Neural cell (in vitro differentiated cells): ENCODE measurements at regions not wholly inside any gene's neighbourhood (a gene's known extent, or its start where the extent isn't known, plus 50 kb on each side); places are given as distances from the start of the nearest gene placed in this dataset.

Source experiments
- H2AFZ ChIP-seq: fragments of 200-600, 300-800 bp; sonication (generic), shearing (Covaris generic); 2 replicates; pipeline ENCODE4 v1.6.0; 2014; ENCODE audit warnings: low read depth, mild to moderate bottlenecking, antibody characterized with exemption, low read length, moderate library complexity
- H3F3A ChIP-seq: fragments of 200-600 bp; shearing (Covaris generic); 2 replicates; pipeline ENCODE4 v1.6.1; 2016; ENCODE audit warnings: mild to moderate bottlenecking, moderate library complexity, mixed read lengths, antibody characterized with exemption, low read length; ENCODE audit not compliant: insufficient read depth, poor library complexity, severe bottlenecking
- H3K27ac ChIP-seq: fragments of 200-600, 300-800 bp; sonication (generic), shearing (Covaris generic); 2 replicates; pipeline ENCODE4 v1.5.1; 2014; ENCODE audit warnings: mild to moderate bottlenecking, low read length, moderate library complexity
- H3K27me3 ChIP-seq: fragments of 300-800, 200-600 bp; sonication (generic), shearing (Covaris generic); 2 replicates; pipeline ENCODE4 v1.6.0; 2014; ENCODE audit warnings: mild to moderate bottlenecking, low read depth, low read length, moderate library complexity; ENCODE audit not compliant: insufficient read depth
- H3K36me3 ChIP-seq: fragments of 300-800, 200-600 bp; sonication (generic), shearing (Covaris generic); 2 replicates; pipeline ENCODE4 v1.5.1; 2014; ENCODE audit warnings: mild to moderate bottlenecking, antibody characterized with exemption, low read length, moderate library complexity; ENCODE audit not compliant: insufficient read depth
- H3K4me2 ChIP-seq: fragments of 300-800, 200-600 bp; sonication (generic), shearing (Covaris generic); 2 replicates; pipeline ENCODE4 v1.6.0; 2014; ENCODE audit warnings: mild to moderate bottlenecking, low read length
- H3K4me3 ChIP-seq: fragments of 300-800, 200-600 bp; sonication (generic), shearing (Covaris generic); 2 replicates; pipeline ENCODE4 v1.5.1; 2014; ENCODE audit warnings: mild to moderate bottlenecking, low read length, moderate library complexity
- H3K79me2 ChIP-seq: fragments of 200-600 bp; shearing (Covaris generic); replicated peaks from 2 replicates; pipeline ENCODE4 v1.6.0; 2014; ENCODE audit warnings: mild to moderate bottlenecking, low read length, moderate library complexity; ENCODE audit not compliant: insufficient read depth
- H3K9ac ChIP-seq: fragments of 300-800, 200-600 bp; sonication (generic), shearing (Covaris generic); 2 replicates; pipeline ENCODE4 v1.6.1; 2016; ENCODE audit warnings: mild to moderate bottlenecking, low read length, mixed read lengths
- H3K9me2 ChIP-seq: fragments of 200-600 bp; shearing (Covaris generic); 2 replicates; pipeline ENCODE4 v1.6.1; 2016; ENCODE audit warnings: mild to moderate bottlenecking, low read length, mixed read lengths; ENCODE audit not compliant: insufficient read depth
- H3K9me3 ChIP-seq: fragments of 200-600, 300-800 bp; sonication (generic), shearing (Covaris generic); 2 replicates; pipeline ENCODE4 v1.6.1; 2016; ENCODE audit warnings: mild to moderate bottlenecking, mixed run types, low read length, moderate library complexity, mixed read lengths
- H4K20me1 ChIP-seq: fragments of 200-600 bp; shearing (Covaris generic); 2 replicates; pipeline ENCODE4 v1.6.1; 2016; ENCODE audit warnings: mild to moderate bottlenecking, mixed run types; ENCODE audit not compliant: insufficient read depth
- EP300 ChIP-seq: fragments of 450-650 bp; conservative IDR thresholded peaks from 2 replicates; pipeline ENCODE4 v1.6.1; 2014; ENCODE audit warnings: antibody characterized with exemption, mild to moderate bottlenecking, moderate library complexity; ENCODE audit not compliant: poor library complexity, severe bottlenecking
- EZH2 ChIP-seq: fragments of 200-600, 300-800 bp; shearing (Covaris generic), sonication (generic); IDR thresholded peaks from 2 replicates; pipeline ENCODE4 v1.6.1; 2014; ENCODE audit warnings: antibody characterized with exemption, low read length, borderline replicate concordance, mild to moderate bottlenecking; ENCODE audit not compliant: insufficient read depth, poor library complexity, severe bottlenecking
- MXI1 ChIP-seq: fragments of 450-650 bp; conservative IDR thresholded peaks from 2 replicates; pipeline ENCODE4 v1.6.1; 2014; ENCODE audit warnings: antibody characterized with exemption, mild to moderate bottlenecking; ENCODE audit not compliant: poor library complexity, severe bottlenecking
- POLR2AphosphoS5 ChIP-seq: IDR thresholded peaks from 2 replicates; pipeline ENCODE4 v1.6.1; 2012
- RAD21 ChIP-seq: fragments of 450-650 bp; conservative IDR thresholded peaks from 2 replicates; pipeline ENCODE4 v1.6.1; 2014; ENCODE audit warnings: antibody characterized with exemption, mild to moderate bottlenecking, moderate library complexity
- SMC3 ChIP-seq: fragments of 450-650 bp; conservative IDR thresholded peaks from 2 replicates; pipeline ENCODE4 v1.6.1; 2014; ENCODE audit warnings: antibody characterized with exemption, mild to moderate bottlenecking, moderate library complexity; ENCODE audit not compliant: poor library complexity
- TAF1 ChIP-seq: IDR thresholded peaks from 2 replicates; pipeline ENCODE4 v1.6.1; 2012; ENCODE audit warnings: low read depth
- TF ChIP-seq, protein P1 (sequence below): fragments of 450-650 bp; IDR thresholded peaks from 2 replicates; pipeline ENCODE4 v1.5.1; 2014; ENCODE audit warnings: antibody characterized with exemption, mild to moderate bottlenecking, moderate library complexity; ENCODE audit not compliant: poor library complexity, severe bottlenecking
- TF ChIP-seq, protein P2 (sequence below): IDR thresholded peaks from 2 replicates; pipeline ENCODE4 v1.6.1; 2012; ENCODE audit warnings: borderline replicate concordance

DNA sequence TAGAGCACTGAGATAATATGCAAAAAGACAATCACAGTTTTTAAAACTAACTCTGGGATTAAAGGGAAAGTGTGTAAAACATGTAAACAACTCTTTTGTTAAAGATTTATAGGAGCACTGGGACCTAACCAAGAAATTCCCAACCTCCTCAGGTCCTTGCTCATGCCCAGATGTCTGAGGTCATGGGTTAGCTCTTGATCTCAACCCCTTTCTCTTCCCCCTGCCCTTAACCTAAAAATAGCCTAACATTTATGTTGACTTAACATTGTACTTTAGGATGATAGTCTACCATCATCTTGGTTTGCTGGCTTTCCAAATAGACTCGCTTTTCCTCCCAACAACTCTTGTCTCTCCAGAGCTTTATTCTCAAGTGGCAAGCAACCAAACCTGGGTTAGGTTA, 258.2 kb upstream of the FAT3 start:
- no peak overlapping the region for H3K4me3 ChIP-seq
- no peaks in the 10 kb centered on the region for H3F3A ChIP-seq
- no peaks in the 10 kb centered on the region for H3K36me3 ChIP-seq
- no peaks in the 10 kb centered on the region for H3K9me3 ChIP-seq
- H3K27me3 ChIP-seq, result no peaks in the 10 kb centered on the region
- no peak overlapping the region for H3K4me2 ChIP-seq
- H3K9me2 ChIP-seq, result no peaks in the 10 kb centered on the region
- TF ChIP-seq EP300 (no peak), MXI1 (no peak), SMC3 (no peak), EZH2 (no peak), POLR2AphosphoS5 (no peak), TAF1 (no peak), RAD21 (no peak)
- TF ChIP-seq, protein P1, sequence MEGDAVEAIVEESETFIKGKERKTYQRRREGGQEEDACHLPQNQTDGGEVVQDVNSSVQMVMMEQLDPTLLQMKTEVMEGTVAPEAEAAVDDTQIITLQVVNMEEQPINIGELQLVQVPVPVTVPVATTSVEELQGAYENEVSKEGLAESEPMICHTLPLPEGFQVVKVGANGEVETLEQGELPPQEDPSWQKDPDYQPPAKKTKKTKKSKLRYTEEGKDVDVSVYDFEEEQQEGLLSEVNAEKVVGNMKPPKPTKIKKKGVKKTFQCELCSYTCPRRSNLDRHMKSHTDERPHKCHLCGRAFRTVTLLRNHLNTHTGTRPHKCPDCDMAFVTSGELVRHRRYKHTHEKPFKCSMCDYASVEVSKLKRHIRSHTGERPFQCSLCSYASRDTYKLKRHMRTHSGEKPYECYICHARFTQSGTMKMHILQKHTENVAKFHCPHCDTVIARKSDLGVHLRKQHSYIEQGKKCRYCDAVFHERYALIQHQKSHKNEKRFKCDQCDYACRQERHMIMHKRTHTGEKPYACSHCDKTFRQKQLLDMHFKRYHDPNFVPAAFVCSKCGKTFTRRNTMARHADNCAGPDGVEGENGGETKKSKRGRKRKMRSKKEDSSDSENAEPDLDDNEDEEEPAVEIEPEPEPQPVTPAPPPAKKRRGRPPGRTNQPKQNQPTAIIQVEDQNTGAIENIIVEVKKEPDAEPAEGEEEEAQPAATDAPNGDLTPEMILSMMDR, result no peak
- TF ChIP-seq, protein P2, sequence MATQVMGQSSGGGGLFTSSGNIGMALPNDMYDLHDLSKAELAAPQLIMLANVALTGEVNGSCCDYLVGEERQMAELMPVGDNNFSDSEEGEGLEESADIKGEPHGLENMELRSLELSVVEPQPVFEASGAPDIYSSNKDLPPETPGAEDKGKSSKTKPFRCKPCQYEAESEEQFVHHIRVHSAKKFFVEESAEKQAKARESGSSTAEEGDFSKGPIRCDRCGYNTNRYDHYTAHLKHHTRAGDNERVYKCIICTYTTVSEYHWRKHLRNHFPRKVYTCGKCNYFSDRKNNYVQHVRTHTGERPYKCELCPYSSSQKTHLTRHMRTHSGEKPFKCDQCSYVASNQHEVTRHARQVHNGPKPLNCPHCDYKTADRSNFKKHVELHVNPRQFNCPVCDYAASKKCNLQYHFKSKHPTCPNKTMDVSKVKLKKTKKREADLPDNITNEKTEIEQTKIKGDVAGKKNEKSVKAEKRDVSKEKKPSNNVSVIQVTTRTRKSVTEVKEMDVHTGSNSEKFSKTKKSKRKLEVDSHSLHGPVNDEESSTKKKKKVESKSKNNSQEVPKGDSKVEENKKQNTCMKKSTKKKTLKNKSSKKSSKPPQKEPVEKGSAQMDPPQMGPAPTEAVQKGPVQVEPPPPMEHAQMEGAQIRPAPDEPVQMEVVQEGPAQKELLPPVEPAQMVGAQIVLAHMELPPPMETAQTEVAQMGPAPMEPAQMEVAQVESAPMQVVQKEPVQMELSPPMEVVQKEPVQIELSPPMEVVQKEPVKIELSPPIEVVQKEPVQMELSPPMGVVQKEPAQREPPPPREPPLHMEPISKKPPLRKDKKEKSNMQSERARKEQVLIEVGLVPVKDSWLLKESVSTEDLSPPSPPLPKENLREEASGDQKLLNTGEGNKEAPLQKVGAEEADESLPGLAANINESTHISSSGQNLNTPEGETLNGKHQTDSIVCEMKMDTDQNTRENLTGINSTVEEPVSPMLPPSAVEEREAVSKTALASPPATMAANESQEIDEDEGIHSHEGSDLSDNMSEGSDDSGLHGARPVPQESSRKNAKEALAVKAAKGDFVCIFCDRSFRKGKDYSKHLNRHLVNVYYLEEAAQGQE, result no peak
- no peak overlapping the region for H3K9ac ChIP-seq
- no peak overlapping the region for H3K27ac ChIP-seq
- no peaks in the 10 kb centered on the region for H4K20me1 ChIP-seq
- H3K79me2 ChIP-seq, result no peaks in the 10 kb centered on the region
- no peak overlapping the region for H2AFZ ChIP-seq

DNA sequence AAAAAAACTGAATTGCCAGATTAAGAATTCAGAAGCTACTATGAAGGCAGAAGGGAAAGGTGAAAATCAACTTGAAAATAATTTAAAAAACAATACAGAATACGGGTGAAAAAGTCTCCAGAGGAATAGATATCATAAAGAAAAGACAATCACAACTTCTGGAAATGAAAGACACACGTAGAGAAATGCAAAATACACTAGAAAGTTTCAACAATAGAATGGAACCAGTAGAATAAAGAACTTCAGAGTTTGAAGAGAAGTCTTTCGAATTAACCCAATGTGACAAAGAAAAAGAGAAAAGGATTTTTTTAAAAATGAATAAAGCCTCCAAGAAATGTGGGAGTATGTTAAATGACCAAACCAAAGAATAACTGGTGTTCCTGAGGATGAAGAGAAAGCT, 263.8 kb upstream of the FAT3 start:
- Histone ChIP-seq H3K27me3 (no peaks in the 10 kb centered on the region), H3K36me3 (no peaks in the 10 kb centered on the region), H4K20me1 (no peaks in the 10 kb centered on the region), H3K9me2 (no peaks in the 10 kb centered on the region), H3K79me2 (no peaks in the 10 kb centered on the region), H3K4me2 (no peak overlapping the region), H3K9ac (no peak overlapping the region), H3K9me3 (no peaks in the 10 kb centered on the region), H2AFZ (no peak overlapping the region), H3F3A (no peaks in the 10 kb centered on the region), H3K27ac (no peak overlapping the region), H3K4me3 (no peak overlapping the region)
- TF ChIP-seq POLR2AphosphoS5 (no peak), MXI1 (no peak), EZH2 (no peak), EP300 (no peak), RAD21 (no peak), SMC3 (no peak), TAF1 (no peak)
- TF ChIP-seq, protein P2, result no peak
- TF ChIP-seq, protein P1, result no peak
